GM21447 (cell line): ENCODE measurements at regions not wholly inside any gene's neighbourhood (a gene's known extent, or its start where the extent isn't known, plus 50 kb on each side); places are given as distances from the start of the nearest gene placed in this dataset.

Source experiments
- ATAC-seq: cut with Tn5 transposase; IDR thresholded peaks from one replicate; pipeline ENCODE4 v1.9.1; 2021; ENCODE audit not compliant: unreplicated experiment

DNA sequence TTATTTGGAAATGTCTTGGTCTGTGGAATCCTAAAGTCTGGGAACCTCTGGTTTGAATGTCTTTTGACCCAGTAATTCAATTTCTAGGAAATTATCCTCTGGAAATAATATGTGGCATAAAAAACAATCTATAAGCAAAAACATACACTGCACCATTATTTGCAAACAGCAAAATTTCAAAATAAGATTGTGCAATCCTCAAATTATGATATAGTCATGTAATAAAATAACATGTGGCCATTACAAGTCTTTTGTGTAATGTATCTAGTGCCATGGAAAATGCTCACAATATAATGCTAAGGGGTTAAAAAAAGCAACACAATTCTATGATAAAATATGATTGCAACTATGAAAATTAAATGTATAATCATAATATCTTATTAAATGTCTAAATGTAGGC is 312.9 kb upstream of the RUNX1 start:
- ATAC-seq = no peak

DNA sequence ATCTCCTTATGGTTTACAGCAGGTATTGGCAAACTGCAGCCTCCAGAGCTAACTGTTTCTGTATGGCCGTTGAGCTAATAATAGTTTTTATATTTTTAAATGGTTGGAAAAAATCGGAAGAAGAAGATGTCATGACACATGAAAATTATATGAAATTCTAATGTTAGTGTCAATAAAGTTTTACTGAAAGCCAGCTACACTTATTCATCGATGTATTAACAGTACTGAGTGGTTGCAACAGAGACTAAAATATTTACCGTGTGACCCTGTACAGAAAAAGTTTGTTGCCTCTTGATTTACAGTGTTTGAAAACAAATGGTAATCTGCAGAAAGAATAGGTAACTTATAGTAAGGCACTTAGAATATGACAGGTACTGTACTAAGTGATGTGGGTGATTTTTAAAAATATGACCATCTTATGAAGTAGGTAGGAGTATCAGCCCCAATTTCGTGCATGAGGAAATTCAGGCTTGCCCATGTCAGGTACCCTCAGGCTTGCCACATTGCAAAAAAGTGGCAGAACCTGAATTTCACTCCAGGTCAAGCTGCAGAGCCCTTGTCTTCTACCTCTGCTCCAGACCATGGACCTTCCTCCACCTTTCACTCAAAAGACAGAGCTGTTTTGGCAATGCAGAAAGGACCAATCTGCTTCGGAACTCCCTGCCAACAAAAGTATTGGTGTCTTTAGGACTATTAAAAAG is 311.9 kb upstream of the RUNX1 start:
- ATAC-seq = no peak

DNA sequence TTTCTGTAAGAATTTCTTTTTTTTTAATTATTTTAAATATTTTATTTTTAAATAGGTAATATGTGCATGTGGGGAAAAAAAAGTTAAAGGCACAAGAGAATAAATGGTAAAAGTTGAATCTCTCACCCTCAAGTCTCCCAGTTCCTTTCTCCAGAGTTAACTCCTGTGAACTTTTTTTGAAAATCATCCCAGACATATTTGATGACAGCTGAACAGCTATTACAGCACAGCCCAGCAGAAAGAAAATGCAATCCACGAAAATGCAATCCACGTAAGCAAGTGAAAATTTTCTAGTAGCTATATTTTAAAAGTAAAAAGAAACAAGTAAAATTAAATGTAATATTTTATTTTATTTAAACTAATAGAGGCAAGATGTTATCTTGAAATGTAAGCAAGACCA is 310.0 kb upstream of the RUNX1 start:
- ATAC-seq = no peak

DNA sequence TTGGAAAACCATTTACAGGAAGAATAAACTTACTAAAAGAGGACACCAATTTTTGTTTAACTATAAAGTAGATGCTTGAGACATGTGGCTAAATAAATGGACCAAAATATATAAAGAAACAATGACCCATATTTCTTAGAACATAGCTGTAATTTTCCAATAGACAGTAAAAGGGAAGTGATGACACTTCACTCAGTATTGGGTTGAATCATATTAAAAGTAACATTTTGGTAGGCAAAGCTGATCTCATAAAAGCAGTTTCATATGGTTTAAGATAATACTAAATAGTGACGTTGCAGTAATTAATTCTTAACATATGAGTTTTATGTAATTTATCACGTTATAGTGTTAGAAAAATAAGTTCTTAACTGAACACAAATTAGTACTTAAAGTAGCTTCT is 308.9 kb upstream of the RUNX1 start:
- no peak for ATAC-seq

DNA sequence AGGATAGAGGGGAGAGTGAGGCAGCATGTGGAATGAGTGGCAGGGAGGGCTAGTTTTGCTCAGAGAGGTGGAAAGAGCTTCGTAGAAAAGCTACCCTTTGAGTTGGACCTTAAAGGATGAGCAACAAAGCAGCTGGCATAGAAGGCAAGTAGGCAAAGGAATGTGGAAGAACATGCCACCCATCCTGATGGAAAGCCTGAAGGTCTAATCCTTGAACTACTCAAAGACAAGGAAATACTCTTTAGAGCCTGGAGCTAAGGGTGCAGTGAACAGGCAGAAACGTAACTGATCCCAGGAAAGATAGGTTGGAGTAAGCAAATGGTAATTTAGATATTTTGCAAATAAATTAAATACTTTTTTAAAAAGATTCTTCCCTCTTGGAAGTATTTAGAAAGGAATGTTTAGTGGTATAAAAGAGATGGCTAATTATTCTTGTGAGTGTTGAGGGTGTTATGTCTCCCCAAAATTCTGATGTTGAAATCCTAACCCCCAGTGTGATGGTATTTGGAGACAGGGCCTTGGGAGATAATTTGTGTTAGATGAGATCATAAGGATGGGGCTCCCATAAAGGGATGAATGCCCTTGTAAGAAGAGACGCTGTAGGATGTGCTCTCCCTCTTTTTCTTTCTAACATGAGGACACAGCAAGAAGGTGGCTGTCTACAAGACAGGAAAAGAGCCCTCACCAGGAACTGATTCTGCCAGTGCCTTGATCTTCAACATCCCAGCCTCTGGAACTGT is 308.1 kb upstream of the RUNX1 start:
- no peak for ATAC-seq

DNA sequence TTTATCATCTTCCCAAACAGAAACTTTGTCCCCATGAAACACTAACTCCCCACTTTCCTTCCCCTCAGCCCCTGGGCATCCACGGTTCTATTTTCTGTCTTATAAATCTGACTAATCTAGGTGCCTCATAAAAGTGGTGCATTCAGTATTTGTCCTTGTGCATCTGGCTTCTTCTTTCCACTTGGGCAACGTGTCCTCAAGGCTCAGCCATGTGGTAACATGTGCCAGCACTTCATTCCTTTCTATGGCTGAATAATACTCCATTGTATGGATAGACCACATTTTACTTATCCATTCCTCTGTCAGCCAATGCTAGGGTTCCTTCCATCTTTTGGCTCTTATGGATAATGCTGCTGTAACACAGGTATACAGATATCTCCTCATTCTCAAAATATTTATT is 305.0 kb upstream of the RUNX1 start:
- no peak for ATAC-seq

DNA sequence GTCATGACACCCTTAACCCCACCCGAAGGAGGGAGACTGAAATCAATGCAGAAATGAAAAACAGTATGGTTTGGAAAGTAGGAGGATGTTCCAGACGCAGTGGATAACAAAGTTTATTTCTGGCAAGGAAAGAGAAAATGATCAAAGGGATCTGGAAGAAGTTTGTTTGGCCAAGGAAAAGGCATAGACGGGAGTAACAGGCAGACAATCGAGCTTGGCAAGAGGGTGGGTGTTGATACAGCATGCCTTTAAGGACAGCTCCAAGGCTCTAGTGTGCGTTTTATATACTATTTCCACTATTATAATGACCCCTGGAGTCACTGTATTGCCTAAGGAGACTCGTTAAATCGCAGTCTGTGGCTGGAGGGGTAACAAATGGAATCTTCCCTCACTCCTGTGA is 303.7 kb upstream of the RUNX1 start:
- no peak for ATAC-seq

DNA sequence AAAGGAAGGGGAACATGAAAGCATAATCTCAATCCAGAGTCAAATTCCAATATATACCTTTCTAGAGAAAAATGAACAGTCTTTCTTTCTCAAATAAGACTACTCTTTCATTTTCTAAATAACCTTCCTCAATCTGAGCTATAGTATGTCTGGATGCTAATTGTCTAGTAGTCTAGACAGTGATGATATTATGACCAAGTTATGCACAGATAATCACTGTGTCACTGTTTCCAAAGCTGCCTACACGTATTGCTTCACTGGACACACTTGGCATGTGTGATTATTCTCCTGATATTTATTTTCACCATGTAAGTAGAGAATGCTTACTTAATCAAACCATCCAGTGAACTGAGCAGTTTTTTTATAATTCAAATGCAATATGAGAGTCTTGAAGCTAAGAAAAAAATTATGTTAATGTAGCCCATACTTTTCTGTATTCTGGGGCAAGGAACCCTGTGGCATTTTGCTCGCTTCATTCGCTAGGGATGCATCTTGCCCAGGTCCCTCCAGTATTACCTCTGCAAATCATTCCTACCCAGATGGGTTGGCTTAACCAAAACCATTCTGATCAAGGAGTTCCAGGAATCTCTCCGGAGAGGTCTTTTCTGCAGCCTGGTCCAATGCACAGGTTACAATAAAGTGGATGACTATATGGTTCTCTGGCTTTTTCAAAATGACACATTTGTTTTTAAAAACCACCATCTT is 303.1 kb upstream of the RUNX1 start:
- ATAC-seq = no peak

DNA sequence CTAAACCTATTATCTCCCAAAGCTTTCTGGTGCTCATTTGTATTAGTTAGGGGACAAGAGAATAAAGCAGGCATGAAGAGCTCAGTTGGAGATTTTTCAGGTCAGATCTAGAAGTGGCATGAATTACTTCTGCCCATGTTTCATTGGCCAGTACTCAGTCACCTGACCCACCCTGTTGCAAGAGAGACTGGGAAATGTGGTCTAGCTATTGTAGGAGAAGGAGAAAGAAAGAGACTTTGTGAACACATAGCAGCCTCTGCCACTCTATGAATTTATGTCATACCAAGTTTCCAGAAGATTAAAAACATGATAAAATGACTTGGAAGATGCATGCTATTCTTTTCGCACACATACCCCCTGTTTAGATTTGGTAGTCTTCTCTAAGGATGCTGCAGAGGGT is 302.3 kb upstream of the RUNX1 start:
- ATAC-seq = no peak

DNA sequence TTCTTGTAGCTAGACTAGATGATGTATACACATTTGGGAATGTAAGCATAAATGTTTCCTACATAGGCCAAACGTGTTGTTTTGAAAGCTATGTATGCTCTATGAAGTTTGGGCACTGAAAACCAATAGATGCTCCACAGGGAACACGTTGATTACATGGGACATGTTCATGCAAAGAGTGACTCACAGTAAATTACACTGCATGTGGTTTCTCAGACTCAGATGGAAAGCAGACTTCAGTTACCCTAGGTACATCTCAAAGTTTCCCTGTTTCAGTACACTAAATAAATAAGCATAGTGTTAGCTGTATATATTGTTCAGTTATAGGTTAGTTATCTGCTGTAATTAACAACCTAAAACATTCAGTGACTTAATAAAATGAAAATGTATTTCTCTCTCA is 301.9 kb upstream of the RUNX1 start:
- no peak for ATAC-seq

DNA sequence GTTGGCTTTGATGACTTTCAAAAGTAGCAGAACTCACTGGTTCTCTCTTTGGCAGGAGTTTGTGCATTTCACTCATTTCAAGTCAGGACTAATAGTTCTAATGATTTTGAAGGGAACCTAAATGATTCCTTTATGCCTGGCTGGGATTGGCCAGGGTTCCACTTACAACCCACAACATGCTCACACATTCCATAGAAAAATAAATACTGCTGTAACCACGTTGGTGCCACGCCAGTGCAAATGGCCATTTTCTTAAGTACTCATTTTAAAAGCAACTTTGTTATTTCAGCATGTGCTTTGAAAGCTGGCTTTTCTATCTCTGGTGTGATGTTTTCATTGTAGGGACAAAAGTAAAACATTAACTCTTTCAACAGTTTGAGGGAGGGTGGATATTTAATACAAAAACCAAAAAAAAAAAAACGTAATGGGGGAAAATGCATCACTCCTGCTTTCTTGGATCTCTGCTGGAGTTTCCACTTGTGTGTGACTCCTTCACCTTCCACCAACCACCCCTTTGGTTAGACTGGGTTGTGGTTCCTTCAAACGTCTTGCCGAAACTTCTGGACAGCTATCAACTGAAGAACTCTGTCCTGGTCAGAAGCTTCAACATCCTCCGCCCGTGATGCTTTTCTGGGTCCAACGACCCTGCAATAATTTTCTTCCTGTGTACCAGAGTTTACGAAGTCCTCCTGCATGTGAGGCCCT is 300.4 kb upstream of the RUNX1 start:
- ATAC-seq = no peak

DNA sequence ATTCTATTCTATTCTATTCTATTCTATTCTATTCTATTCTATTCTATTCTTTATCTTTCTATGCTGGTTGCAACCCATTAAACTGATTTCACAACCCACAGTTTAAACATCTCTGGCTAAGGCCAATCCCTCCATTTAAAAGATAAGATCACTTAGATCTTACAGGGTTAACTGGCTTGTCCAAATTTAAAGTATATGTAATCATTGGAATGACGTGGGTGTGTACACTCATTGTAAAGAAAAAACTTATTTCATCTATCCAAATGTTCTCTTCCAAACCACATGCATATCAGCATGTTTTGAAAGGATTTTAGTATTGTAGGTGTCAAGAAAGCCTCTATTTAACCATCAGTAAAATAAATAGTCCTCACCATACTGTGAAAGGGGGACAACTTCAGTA is 299.6 kb upstream of the RUNX1 start:
- no peak for ATAC-seq

DNA sequence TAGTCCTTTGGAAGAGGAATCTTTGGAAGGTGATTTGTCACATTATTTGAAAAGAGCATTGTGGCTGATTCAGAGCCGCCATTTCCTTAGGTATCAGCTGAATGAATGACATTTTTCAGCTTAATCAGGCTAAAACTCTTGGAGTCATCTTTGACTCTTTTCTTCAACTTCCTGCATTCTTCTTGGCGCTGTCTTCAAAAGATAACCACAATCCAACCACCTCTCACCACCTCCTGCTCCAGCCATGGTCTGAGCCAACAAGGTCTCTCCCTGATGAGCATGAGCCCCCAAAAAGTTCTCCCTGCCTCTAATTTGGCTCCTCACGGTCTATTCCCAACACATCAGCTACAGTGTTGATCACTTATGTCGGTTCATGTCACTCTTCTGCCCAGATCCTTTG is 297.6 kb upstream of the RUNX1 start:
- ATAC-seq = no peak

DNA sequence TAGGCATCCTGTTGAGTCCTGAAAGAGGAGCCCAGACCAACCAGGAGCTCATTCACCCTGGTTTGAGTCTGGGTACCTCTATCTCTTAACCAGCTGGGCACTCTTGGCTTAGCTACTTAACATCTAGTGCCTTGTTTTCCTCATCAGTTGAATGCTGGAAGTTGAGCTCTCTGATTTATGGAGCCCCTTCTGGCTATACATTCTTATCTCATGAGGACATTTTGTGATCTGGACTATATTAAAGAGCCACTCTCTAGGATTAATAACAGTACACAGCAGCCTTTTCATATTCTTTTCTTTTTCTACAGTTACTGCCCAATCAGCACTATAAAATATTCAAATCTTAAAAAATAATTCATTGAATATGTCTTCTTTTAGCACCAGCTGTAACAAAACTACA is 296.9 kb upstream of the RUNX1 start:
- ATAC-seq = no peak

DNA sequence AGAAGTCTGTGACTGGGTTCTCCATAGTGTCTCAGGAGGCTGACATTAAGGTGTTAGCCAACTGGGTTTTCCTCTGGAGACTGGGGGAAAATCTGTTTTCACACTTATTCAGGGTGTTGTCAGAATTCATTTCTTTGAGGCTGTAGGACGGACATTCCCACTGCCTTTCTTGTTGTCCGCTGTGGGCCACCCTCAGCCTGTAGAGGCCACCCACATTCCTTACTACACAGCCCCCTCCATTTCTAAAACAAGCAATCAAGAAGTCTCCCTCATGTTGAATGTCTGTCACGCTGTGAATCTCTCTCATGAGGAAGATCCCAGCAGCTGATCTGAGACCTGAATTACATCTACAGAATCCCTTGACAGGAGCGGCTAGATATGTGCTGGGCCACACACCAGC is 295.5 kb upstream of the RUNX1 start:
- ATAC-seq = no peak

DNA sequence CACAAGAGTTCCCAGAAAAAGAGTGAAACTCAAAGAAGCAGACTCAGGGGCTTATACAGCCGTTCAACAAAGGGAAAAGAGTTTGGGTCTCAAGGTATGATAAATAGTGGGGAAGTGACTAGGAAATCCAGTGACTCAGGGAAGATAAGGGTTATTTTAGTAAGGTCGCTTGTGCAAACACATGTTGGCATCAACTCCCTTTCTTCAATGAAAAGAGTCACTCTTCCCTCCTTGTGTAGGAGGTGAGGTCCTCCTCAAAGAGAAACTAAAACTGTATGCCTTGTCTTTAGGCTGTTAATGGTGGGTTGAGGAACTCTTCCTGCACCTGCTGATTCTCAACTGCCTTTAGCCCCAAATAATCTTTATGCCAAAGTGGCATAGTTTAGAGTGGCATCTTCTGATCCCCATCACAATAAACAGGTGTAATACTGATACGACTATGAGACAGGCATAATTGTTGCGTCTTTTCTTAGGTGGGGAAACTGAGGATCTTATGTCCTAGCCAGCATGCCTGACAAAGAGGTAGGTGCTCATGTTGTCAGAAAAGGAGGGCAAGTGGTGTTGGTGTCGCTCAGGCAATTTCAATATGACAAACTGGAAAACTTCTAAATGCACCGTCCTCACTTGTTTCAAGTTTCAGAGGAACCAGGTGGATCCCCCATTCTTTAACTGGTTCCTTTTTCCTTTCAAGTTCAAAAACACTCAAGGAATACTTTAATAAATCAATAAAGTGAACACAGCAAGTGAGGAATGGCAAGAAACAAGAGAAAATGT is 294.1 kb upstream of the RUNX1 start:
- ATAC-seq = no peak

DNA sequence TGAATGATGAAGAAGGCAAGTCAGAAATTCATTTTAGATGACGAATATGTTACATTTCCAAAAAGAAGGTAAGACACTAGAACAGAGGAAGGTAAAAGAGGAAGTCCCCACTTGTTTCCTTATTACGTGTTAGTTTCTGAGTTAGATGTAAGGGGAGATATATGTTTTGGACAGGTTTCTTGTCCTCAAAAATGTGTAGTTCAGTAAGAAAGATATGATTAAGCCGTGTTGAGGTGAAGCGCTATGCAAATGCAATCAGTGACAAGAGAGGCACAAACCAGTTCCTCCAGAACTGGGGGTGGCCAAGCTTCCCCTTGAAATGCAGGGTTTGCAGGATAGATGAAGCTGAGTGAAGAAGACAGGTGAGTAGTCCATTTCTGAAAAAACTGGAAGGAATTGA is 293.3 kb upstream of the RUNX1 start:
- ATAC-seq = no peak

DNA sequence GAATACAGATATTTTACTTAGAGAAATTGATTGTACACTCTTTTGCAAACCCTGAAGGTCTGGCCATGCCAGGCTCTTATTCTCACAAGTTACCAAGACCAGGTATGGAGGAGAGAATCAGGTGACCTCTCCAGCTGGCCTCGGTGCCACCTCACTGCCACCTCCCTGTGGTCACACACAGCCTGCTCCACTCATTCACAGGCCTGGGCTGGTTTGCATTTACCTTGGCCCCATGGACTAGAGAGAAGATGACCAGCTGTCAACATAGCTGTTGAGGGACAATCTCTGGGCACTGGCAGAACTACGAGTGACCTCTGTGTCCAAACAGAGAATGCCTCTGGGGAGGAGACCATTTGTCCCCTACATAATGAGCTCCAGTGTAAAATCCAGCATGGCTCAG is 291.2 kb upstream of the RUNX1 start:
- no peak for ATAC-seq

DNA sequence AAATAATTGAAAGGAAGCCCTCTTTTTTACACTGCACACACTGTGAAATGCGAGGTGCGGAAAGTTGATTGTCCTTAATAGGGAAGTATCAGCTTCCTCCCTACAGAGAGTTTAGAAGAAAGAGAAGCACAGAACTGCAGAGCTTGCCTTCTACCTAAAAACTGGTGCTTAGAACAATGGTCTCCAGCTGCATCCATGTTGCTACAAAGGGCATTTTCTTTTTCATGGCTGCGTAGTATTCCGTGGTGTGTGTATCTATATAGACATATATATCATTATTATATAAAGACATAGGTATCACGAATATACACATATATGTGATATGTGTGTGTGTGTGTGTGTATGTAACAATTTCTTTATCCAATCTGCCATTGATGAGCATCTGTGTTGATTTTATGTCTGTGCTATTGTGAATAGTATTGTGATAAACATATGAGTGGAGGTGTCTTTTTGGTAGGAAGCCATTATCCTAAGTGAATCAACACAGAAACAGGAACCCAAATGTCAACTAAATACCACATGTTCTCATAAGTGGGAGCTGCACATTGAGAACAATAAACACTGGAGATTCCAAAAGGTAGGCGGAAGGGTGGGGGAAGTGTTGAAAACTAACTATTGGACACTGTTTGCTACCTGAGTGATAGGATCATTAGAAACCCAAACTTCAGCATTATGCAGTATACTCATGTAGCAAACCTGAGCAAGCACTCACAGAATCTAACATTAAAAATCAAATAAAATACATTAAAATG is 290.0 kb upstream of the RUNX1 start:
- ATAC-seq = no peak

DNA sequence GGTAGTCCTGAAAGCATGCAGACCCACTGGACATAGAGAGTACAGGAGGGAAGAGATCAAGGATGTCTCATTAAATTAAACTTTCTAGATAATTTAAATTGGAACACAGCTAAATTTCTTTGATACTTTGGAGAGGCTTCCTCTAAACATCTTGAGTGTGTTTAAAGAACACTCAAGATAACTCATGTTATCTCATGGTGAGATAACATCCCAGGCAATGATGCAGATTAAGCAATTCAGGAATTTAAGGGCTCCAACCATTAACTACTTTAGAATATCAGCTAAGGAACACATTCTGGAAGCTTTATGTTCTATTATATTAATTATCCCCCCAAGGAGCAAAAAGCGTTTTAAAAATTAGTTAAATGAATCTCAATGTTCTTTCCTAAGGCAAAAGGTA is 289.2 kb upstream of the RUNX1 start:
- no peak for ATAC-seq
